Pancreas (tissue), 10 donors: ENCODE measurements at regions not wholly inside any gene's neighbourhood (a gene's known extent, or its start where the extent isn't known, plus 50 kb on each side); places are given as distances from the start of the nearest gene placed in this dataset.

Experiments used
- ATAC-seq, 4 donors: fragments of 200-7000 bp; cut with Tn5 transposase; one replicate each; pipeline versions ENCODE4 v1.8.0 to v1.9.1; 2020; ENCODE audit warnings: mild to moderate bottlenecking in 4 of 4, moderate library complexity in 4 of 4
- DNase-seq, 6 donors: peaks; one replicate each; pipeline ENCODE4 v3.0.0-alpha.2; 2020
- FAIRE-seq: peaks from 2 replicates; lab custom pipeline; 2012; peaks lifted over from hg19 to GRCh38; lab: Jason Lieb, UNC
- H3K27ac ChIP-seq, 4 donors: fragments of 200-600 bp; sonication (generic); 1 replicate in 3 of 4; 2 replicates in 1 of 4; pipeline versions ENCODE4 v1.5.0 to v1.8.0; 2020
- H3K27me3 ChIP-seq, 4 donors: fragments of 200-600 bp; one replicate each; pipeline ENCODE4 v1.8.0; 2021
- H3K36me3 ChIP-seq, 3 donors: fragments of 200-600 bp; sonication (generic) in 1 of 3; one replicate each; pipeline versions ENCODE4 v1.5.0 to v1.8.0; 2020 to 2021
- H3K4me1 ChIP-seq, 3 donors: fragments of 200-600 bp; one replicate each; pipeline ENCODE4 v1.8.0; 2021
- H3K4me3 ChIP-seq, 4 donors: fragments of 200-600 bp; sonication (generic) in 2 of 4; one replicate each; pipeline versions ENCODE4 v1.5.0 to v1.8.0; 2020 to 2021
- H3K9me3 ChIP-seq, 4 donors: fragments of 200-600 bp; one replicate each; pipeline ENCODE4 v1.8.0; 2021
- WGBS, 2 donors: extraction: QIAGEN DNeasy Blood & Tissue Kit; methylation state at CpG; one replicate each; pipeline ENCODE4 v1.1.7; 2013; 5-methylcytosine and 5-hydroxymethylcytosine counted together
- intact Hi-C, 3 donors: fragments of 100-400 bp; cut with DNase I; formaldehyde crosslinking; loops; one replicate each; pipeline versions ENCODE4 v1.11.1 to v1.14.2; 2022
- TF ChIP-seq, protein P1 (sequence below), 4 donors: fragments of 200-600 bp; sonication (generic) in 3 of 4; IDR thresholded peaks; one replicate each; pipeline versions ENCODE4 v1.5.0 to v1.8.0; 2021; ENCODE audit warnings: antibody characterized with exemption in 4 of 4
- donor health status: healthy with polysubstance abuse.
- donor health status: DM: no; HTN: no; CAD: no; lungs with moderate emphysema.
- donor health status: DM: no; HTN: no; CAD: no.
- donor health status: control.
- donor health status: control.
- donor health status: Bipolar disorder and iron deficiency.
- donor health status: DM: yes; HTN: yes; CAD: no.
- donor health status: DM: no; HTN: no; CAD: no.
- donor health status: DM: no; HTN: no; CAD: no.
- donor health status: DM: yes; HTN: yes; CAD: no.

DNA sequence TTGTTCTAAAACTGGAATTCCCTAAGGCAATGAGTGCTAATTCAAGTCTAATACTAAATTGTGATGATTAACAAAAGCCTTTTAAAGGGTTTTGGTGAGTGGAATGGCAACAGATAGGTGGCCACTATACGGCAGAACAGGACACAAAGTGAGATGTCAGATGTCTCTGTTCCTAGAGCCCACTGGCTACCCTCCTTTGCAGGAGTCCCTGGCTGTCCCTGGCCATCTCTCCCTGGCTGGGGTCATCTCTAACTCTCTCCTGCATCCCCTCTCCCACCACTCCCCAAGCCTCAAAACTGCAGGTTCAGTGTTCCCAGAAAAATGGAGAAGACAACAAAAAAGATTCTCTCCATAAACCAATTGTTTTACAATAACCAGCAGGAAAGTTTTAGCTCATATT is 79.2 kb downstream of the MDH1 start:
- Histone ChIP-seq H3K27me3 (no peaks in the 10 kb centered on the region), H3K27ac (no peak overlapping the region), H3K4me1 (no peaks in the 10 kb centered on the region), H3K4me3 (no peak overlapping the region), H3K36me3 (no peaks in the 10 kb centered on the region), H3K9me3 (no peaks in the 10 kb centered on the region)
- TF ChIP-seq, protein P1, sequence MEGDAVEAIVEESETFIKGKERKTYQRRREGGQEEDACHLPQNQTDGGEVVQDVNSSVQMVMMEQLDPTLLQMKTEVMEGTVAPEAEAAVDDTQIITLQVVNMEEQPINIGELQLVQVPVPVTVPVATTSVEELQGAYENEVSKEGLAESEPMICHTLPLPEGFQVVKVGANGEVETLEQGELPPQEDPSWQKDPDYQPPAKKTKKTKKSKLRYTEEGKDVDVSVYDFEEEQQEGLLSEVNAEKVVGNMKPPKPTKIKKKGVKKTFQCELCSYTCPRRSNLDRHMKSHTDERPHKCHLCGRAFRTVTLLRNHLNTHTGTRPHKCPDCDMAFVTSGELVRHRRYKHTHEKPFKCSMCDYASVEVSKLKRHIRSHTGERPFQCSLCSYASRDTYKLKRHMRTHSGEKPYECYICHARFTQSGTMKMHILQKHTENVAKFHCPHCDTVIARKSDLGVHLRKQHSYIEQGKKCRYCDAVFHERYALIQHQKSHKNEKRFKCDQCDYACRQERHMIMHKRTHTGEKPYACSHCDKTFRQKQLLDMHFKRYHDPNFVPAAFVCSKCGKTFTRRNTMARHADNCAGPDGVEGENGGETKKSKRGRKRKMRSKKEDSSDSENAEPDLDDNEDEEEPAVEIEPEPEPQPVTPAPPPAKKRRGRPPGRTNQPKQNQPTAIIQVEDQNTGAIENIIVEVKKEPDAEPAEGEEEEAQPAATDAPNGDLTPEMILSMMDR (IDR thresholded peaks at IDR 0.05), result no peak
- no peak for FAIRE-seq
- ATAC-seq, result no peak
- WGBS, 2 donors, result 82 to 86% methylated on average over 1 of the region's 1 CpG
- intact Hi-C loops, result no loop called here
- DNase-seq, result no peak

DNA sequence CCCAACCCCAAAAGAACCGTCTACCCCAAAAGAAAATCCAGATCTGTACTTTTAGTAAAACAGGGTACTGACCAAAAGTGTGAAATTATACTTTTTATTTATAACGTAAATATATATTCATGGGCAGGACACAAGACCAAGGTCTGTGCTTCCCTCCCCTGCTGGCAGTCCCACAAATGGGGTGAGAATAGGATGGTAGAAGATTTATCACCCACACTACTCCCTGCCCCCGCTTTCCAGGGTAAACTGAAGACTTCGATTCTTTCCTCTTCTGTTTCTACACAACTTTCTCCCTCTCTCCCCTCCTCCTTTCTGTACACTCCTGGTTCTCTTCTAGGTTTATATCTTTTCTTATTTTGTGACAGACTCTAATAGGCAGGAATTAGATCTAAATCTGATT is 79.7 kb downstream of the MDH1 start:
- TF ChIP-seq, protein P1 (IDR thresholded peaks at IDR 0.05), result no peak

DNA sequence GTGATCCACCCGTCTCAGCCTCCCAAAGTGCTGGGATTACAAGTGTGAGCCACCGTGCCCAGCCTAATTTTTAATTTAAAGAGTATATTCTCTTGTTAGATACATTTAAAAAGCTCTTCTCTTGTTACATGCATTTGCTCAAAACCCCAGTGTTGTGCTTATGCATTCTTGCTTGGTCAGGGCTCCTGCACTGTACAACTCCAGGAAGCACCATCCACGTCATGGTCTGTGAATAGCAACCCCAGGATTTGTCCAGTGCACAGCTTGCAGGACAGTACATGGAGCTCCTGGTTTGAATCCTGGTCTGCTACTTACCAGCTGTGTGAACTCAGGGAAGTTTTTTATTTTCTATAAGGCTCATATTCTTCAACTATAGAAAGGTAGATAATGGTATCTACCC is 80.8 kb downstream of the MDH1 start:
- ATAC-seq (no peak), DNase-seq (no peak), FAIRE-seq (no peak)
- H3K27ac ChIP-seq, result no peak overlapping the region
- intact Hi-C loops, result no loop called here
- H3K27me3 ChIP-seq, result no peaks in the 10 kb centered on the region
- TF ChIP-seq, protein P1 (IDR thresholded peaks at IDR 0.05), result no peak
- H3K4me3 ChIP-seq, result no peak overlapping the region
- H3K4me1 ChIP-seq, result peaks cover 0 to 5% (median 0%) of the 10 kb centered on the region in 3 donors
- H3K9me3 ChIP-seq, result no peaks in the 10 kb centered on the region
- no peaks in the 10 kb centered on the region for H3K36me3 ChIP-seq
- 91 to 95% methylated on average over 3 of the region's 3 CpGs for WGBS, 2 donors

More for the DNA sequence above, 79.7 kb downstream of the MDH1 start:
- Histone ChIP-seq H3K27ac (no peak overlapping the region), H3K4me3 (no peak overlapping the region), H3K9me3 (no peaks in the 10 kb centered on the region), H3K36me3 (no peaks in the 10 kb centered on the region), H3K27me3 (no peaks in the 10 kb centered on the region), H3K4me1 (peaks cover 0 to 1% (median 0%) of the 10 kb centered on the region in 3 donors)
- no peak for ATAC-seq
- FAIRE-seq, result no peak
- WGBS, 2 donors, result 50 to 59% methylated on average over 4 of the region's 4 CpGs
- intact Hi-C loops, result no loop called here
- DNase-seq, result no peak

DNA sequence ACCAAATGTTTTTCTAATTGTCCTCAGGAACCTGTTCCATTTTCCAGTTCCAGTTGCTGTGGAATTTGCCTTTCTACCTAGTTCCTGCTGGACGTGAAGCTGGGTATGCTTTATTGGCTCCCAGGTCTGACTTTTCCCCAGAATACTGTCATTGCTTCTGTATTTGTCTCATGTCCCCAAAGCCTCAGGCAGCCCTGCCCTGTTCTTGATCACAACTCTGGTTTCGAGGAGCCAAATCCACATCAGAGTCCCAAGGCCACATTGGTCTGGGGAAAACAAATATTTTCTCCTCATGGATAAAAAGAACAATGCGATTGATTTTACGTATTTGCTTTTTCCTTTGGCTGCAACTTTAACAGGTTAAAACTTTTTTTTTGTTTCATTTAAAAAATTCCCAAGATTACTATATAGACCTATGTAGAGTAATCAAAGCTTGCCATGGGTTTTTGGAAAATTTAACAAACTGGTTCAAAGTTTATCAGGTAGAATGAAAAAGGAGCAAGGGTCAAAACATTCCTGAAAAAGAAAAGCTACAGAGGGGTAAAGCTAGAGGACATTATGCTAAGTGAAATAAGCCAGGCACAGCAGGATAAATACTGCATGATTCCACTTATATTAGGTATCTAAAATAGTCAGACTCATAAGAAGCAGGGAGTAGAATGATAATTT is 85.2 kb downstream of the MDH1 start:
- no peak for FAIRE-seq
- H3K36me3 ChIP-seq, result no peaks in the 10 kb centered on the region
- peaks cover 0 to 5% (median 4%) of the 10 kb centered on the region in 3 donors for H3K4me1 ChIP-seq
- DNase-seq, result no peak
- H3K9me3 ChIP-seq, result no peaks in the 10 kb centered on the region
- no peaks in the 10 kb centered on the region for H3K27me3 ChIP-seq
- intact Hi-C loops, result no loop called here
- no peak overlapping the region for H3K4me3 ChIP-seq
- H3K27ac ChIP-seq, result peak overlapping the region in 1 of 4 donors; percentile 17
- TF ChIP-seq, protein P1 (IDR thresholded peaks at IDR 0.05), result no peak
- peak in 3 of 4 donors; percentile 66 to 87 (median 68) for ATAC-seq
- 20 to 21% methylated on average over 4 of the region's 4 CpGs for WGBS, 2 donors

DNA sequence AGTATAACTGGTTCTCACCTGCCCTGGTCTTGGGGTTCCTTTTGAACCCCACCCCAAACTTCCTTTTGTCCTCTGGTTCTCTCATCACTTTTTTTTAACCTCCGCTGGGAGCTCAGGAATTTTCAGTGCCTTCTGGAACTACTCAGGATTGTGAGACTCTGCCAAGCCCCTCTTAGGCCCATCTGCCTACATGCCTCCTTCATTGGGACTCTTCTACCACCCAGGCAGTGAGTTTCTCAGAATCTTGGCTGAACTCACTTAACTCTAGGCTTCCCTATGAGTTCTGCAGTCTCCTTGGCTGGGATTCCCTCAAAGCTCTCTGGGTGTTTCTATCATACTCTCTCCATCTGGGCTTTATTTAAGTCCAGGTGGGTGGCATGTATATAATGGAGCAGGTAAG is 86.3 kb downstream of the MDH1 start:
- Histone ChIP-seq H3K36me3 (no peaks in the 10 kb centered on the region), H3K27me3 (no peaks in the 10 kb centered on the region), H3K9me3 (no peaks in the 10 kb centered on the region), H3K27ac (no peak overlapping the region), H3K4me3 (no peak overlapping the region), H3K4me1 (peaks cover 0 to 5% (median 4%) of the 10 kb centered on the region in 3 donors)
- TF ChIP-seq, protein P1 (IDR thresholded peaks at IDR 0.05), result no peak
- ATAC-seq (no peak), DNase-seq (no peak), FAIRE-seq (no peak)
- WGBS, 2 donors, result 93% methylated on average over 1 of the region's 1 CpG
- intact Hi-C loops, result no loop called here
